ENCODE measurements at regions not wholly inside any gene's neighbourhood (a gene's known extent, or its start where the extent isn't known, plus 50 kb on each side); places are given as distances from the start of the nearest gene placed in this dataset.

- no peak overlapping the region for H3K27ac ChIP-seq (ENCODE audit: low read depth, low read length)
- no peak overlapping the region for H3K9ac ChIP-seq (replicated peaks in 1 of 4; ENCODE audit: extremely low read depth in 1 of 4, low read depth in 3 of 4, low read length in 3 of 4)
- H3K27me3 ChIP-seq (replicated peaks in 1 of 4; ENCODE audit: control insufficient read depth in 3 of 4, extremely low read depth in 1 of 4, insufficient read depth in 3 of 4, low read length in 3 of 4) = no peaks in the 10 kb centered on the region
- H2BK12ac ChIP-seq (ENCODE audit: low read depth, low read length) = no peak overlapping the region
- no peak for TF ChIP-seq SIN3A (conservative IDR thresholded peaks at IDR 0.05 in 1 of 2, IDR thresholded peaks at IDR 0.05 in 1 of 2; ENCODE audit: low read depth in 1 of 2, low read length in 2 of 2)
- no peak for TF ChIP-seq ASH2L (IDR thresholded peaks at IDR 0.05; ENCODE audit: low read length)
- H2AFZ ChIP-seq (ENCODE audit: low read length) = no peak overlapping the region
- H3K9me3 ChIP-seq (ENCODE audit: insufficient read depth in 2 of 2, low read depth in 1 of 2, low read length in 1 of 2) = no peaks in the 10 kb centered on the region
- no peak overlapping the region for H2BK15ac ChIP-seq (ENCODE audit: low read length)
- no peaks in the 10 kb centered on the region for H3K36me3 ChIP-seq (ENCODE audit: control insufficient read depth in 2 of 4, insufficient read depth in 4 of 4, low read length in 3 of 4)
- H3K23me2 ChIP-seq (ENCODE audit: low read depth, low read length) = no peaks in the 10 kb centered on the region
- H3K56ac ChIP-seq (replicated peaks; ENCODE audit: insufficient read length, low read depth, low read length) = no peak overlapping the region
- no peak for FAIRE-seq
- 0 out of 2 replicates have a peak overlapping the region, but pooled peaks have one; percentile 24 for H2AK5ac ChIP-seq (ENCODE audit: low read depth, low read length)
- no peak overlapping the region for H4K8ac ChIP-seq (ENCODE audit: extremely low read depth, insufficient read depth, low read length)
- H4K91ac ChIP-seq (replicated peaks; ENCODE audit: insufficient read length, low read length) = no peak overlapping the region
- ChIA-PET POLR2A (ENCODE audit: partially characterized antibody) (no interaction called here), CTCF (ENCODE audit: partially characterized antibody) (interaction anchor here (1.7 kb wide), 1 partner anchor 17 kb away, joined by 5 read pairs; no protein-coding TSS in a partner anchor)
- no peak overlapping the region for H3K23ac ChIP-seq (ENCODE audit: insufficient read length)
- no peak overlapping the region for H2BK20ac ChIP-seq (ENCODE audit: low read length)
- no peak overlapping the region for H2BK120ac ChIP-seq (replicated peaks; ENCODE audit: low read depth, low read length)
- no peak overlapping the region for H3K4me2 ChIP-seq (ENCODE audit: insufficient read depth in 1 of 2, low read depth in 2 of 2, low read length in 2 of 2)
- no peak overlapping the region for H4K5ac ChIP-seq (ENCODE audit: insufficient read length, low read depth, low read length)
- H3K18ac ChIP-seq (ENCODE audit: extremely low read depth, low read length) = no peak overlapping the region
- H3K14ac ChIP-seq (ENCODE audit: insufficient read length) = no peak overlapping the region
- no peak for DNase-seq (ENCODE audit: low read depth in 1 of 2, low spot score in 2 of 2)
- H3K4me3 ChIP-seq (ENCODE audit: extremely low read depth in 1 of 4, insufficient read depth in 2 of 4, low read depth in 3 of 4, low read length in 4 of 4) = no peak overlapping the region
- H3K4ac ChIP-seq (replicated peaks; ENCODE audit: insufficient read length, low read depth, low read length) = no peak overlapping the region
- no peak overlapping the region for H2BK5ac ChIP-seq (ENCODE audit: low read depth, low read length)
- H3K4me1 ChIP-seq (replicated peaks in 1 of 4; ENCODE audit: control insufficient read depth in 3 of 4, insufficient read depth in 4 of 4, low read length in 3 of 4) = peaks cover 0 to 15% (median 0%) of the 10 kb centered on the region in 4 experiments; a peak in 3 of 7 replicates
- no peaks in the 10 kb centered on the region for H3K79me2 ChIP-seq (ENCODE audit: control insufficient read depth in 1 of 2, insufficient read depth in 2 of 2, low read length in 2 of 2)
- WGBS, 2 experiments (ENCODE audit: extremely low coverage in 1 of 2, insufficient coverage in 1 of 2, insufficient read length in 1 of 2, insufficient replicate concordance in 2 of 2, low coverage in 1 of 2, low lambda C conversion rate in 2 of 2, missing lambda C conversion rate in 1 of 2) = 62% methylated on average over 3 of the region's 3 CpGs; no CpG with 5 or more reads in 1 of the 2 experiments
- no peaks in the 10 kb centered on the region for H4K20me1 ChIP-seq (replicated peaks in 1 of 2; ENCODE audit: control insufficient read depth in 1 of 2, insufficient read depth in 2 of 2, low read length in 2 of 2)
- H3K79me1 ChIP-seq (ENCODE audit: low read depth, low read length) = no peaks in the 10 kb centered on the region
Measured at GRCh38 chrX:112163906-112164305, 81.3 kb upstream of the TRPC5 start.
